ENCODE measurements at regions not wholly inside any gene's neighbourhood (a gene's known extent, or its start where the extent isn't known, plus 50 kb on each side); places are given as distances from the start of the nearest gene placed in this dataset.

GRCh38 chr2:142545036-142545435, 332.4 kb upstream of the KYNU start:
- DNase-seq (ENCODE audit: low spot score): peak; percentile 54
- no peaks in the 10 kb centered on the region for H3K27me3 ChIP-seq (replicated peaks; ENCODE audit: insufficient read depth, low read depth, low read length, poor library complexity)
- peaks cover 42% of the 10 kb centered on the region for H3K9me3 ChIP-seq (ENCODE audit: low read depth, low read length, poor library complexity, severe bottlenecking)
- H3K27ac ChIP-seq (ENCODE audit: low read depth, low read length, poor library complexity, severe bottlenecking): peak overlapping the region; percentile 98
- H3K4me1 ChIP-seq (ENCODE audit: insufficient read depth, low read length, poor library complexity, severe bottlenecking): peaks cover 50% of the 10 kb centered on the region
- intact Hi-C loops (cut with micrococcal nuclease; ENCODE audit: unreplicated experiment): no loop called here
- no peak for TF ChIP-seq EZH2 (IDR thresholded peaks at IDR 0.05; ENCODE audit: borderline replicate concordance, low read depth, low read length, poor library complexity, severe bottlenecking)
- CTCF ChIA-PET: no interaction called here
- BruUV-seq (replicated peaks): no TSS peak
- POLR2A ChIA-PET (ENCODE audit: low non-redundant PET): no interaction called here
- no peak overlapping the region for H3K4me3 ChIP-seq (ENCODE audit: low read depth, low read length, poor library complexity, severe bottlenecking)
- peaks cover 22% of the 10 kb centered on the region for H3K36me3 ChIP-seq (ENCODE audit: insufficient read depth, low read length, poor library complexity, severe bottlenecking)

GRCh38 chr2:142544173-142544572, 333.3 kb upstream of the KYNU start:
- no peak for TF ChIP-seq EZH2 (IDR thresholded peaks at IDR 0.05; ENCODE audit: borderline replicate concordance, low read depth, low read length, poor library complexity, severe bottlenecking)
- TF ChIP-seq, protein P1, sequence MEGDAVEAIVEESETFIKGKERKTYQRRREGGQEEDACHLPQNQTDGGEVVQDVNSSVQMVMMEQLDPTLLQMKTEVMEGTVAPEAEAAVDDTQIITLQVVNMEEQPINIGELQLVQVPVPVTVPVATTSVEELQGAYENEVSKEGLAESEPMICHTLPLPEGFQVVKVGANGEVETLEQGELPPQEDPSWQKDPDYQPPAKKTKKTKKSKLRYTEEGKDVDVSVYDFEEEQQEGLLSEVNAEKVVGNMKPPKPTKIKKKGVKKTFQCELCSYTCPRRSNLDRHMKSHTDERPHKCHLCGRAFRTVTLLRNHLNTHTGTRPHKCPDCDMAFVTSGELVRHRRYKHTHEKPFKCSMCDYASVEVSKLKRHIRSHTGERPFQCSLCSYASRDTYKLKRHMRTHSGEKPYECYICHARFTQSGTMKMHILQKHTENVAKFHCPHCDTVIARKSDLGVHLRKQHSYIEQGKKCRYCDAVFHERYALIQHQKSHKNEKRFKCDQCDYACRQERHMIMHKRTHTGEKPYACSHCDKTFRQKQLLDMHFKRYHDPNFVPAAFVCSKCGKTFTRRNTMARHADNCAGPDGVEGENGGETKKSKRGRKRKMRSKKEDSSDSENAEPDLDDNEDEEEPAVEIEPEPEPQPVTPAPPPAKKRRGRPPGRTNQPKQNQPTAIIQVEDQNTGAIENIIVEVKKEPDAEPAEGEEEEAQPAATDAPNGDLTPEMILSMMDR (conservative IDR thresholded peaks at IDR 0.05; ENCODE audit: low read depth, low read length): no peak
- Histone ChIP-seq H3K27me3 (replicated peaks; ENCODE audit: insufficient read depth, low read depth, low read length, poor library complexity) (no peaks in the 10 kb centered on the region), H3K9me3 (ENCODE audit: low read depth, low read length, poor library complexity, severe bottlenecking) (peaks cover 33% of the 10 kb centered on the region), H3K4me3 (ENCODE audit: low read depth, low read length, poor library complexity, severe bottlenecking) (no peak overlapping the region), H3K36me3 (ENCODE audit: insufficient read depth, low read length, poor library complexity, severe bottlenecking) (peaks cover 23% of the 10 kb centered on the region), H3K4me1 (ENCODE audit: insufficient read depth, low read length, poor library complexity, severe bottlenecking) (peaks cover 53% of the 10 kb centered on the region), H3K27ac (ENCODE audit: low read depth, low read length, poor library complexity, severe bottlenecking) (peak overlapping the region; percentile 98)
- CTCF ChIA-PET: no interaction called here
- DNase-seq (ENCODE audit: low spot score): no peak
- intact Hi-C loops (cut with micrococcal nuclease; ENCODE audit: unreplicated experiment): loop anchor here (5.0 kb wide), 2 partner anchors 377 to 1072 kb away; no protein-coding TSS in a partner anchor
- POLR2A ChIA-PET (ENCODE audit: low non-redundant PET): interaction anchor here (1.2 kb wide), 1 partner anchor 36 kb away, joined by 3 read pairs; no protein-coding TSS in a partner anchor
- BruUV-seq (replicated peaks): no TSS peak

DNA sequence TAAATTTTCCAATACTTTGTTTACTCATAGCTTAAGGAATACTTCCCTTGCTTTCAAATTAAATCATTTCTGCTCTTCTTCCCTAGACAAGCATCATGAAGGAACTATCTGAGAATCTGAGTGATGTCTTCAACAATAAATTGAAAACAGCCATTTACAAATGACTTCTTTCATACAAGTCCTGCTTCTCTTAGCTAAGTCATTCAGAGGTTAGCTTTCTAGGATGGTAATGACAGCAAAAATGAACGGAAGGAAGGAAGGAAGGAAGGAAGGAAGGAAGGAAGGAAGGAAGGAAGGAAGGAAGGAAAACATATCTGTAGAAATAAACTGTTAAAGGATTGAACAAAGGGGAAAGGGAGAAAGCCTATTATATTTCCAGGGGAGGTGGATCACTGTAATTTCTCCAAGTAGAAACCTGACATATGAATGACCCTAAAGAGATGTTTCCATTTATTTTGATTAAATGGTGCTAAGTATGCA, 335.0 kb upstream of the KYNU start:
- Histone ChIP-seq H3K4me3 (ENCODE audit: low read depth, low read length, poor library complexity, severe bottlenecking) (no peak overlapping the region), H3K27ac (ENCODE audit: low read depth, low read length, poor library complexity, severe bottlenecking) (peak overlapping the region; percentile 98), H3K9me3 (ENCODE audit: low read depth, low read length, poor library complexity, severe bottlenecking) (peaks cover 16% of the 10 kb centered on the region), H3K27me3 (replicated peaks; ENCODE audit: insufficient read depth, low read depth, low read length, poor library complexity) (no peaks in the 10 kb centered on the region), H3K4me1 (ENCODE audit: insufficient read depth, low read length, poor library complexity, severe bottlenecking) (peaks cover 53% of the 10 kb centered on the region), H3K36me3 (ENCODE audit: insufficient read depth, low read length, poor library complexity, severe bottlenecking) (peaks cover 15% of the 10 kb centered on the region)
- ChIA-PET POLR2A (ENCODE audit: low non-redundant PET) (interaction anchor here (0.6 kb wide), 1 partner anchor 364 kb away, joined by 3 read pairs; no protein-coding TSS in a partner anchor), CTCF (interaction anchor here (0.6 to 0.7 kb wide), 2 partner anchors 383 to 402 kb away, joined by 5 to 13 read pairs; no protein-coding TSS in a partner anchor)
- DNase-seq (ENCODE audit: low spot score): peak; percentile 92
- TF ChIP-seq EZH2 (IDR thresholded peaks at IDR 0.05; ENCODE audit: borderline replicate concordance, low read depth, low read length, poor library complexity, severe bottlenecking): no peak
- TF ChIP-seq, protein P1 (conservative IDR thresholded peaks at IDR 0.05; ENCODE audit: low read depth, low read length): no peak
- BruUV-seq (replicated peaks): no TSS peak
- intact Hi-C loops (cut with micrococcal nuclease; ENCODE audit: unreplicated experiment): loop anchor here (1.0 to 5.0 kb wide), 3 partner anchors 356 to 1070 kb away; no protein-coding TSS in a partner anchor

DNA sequence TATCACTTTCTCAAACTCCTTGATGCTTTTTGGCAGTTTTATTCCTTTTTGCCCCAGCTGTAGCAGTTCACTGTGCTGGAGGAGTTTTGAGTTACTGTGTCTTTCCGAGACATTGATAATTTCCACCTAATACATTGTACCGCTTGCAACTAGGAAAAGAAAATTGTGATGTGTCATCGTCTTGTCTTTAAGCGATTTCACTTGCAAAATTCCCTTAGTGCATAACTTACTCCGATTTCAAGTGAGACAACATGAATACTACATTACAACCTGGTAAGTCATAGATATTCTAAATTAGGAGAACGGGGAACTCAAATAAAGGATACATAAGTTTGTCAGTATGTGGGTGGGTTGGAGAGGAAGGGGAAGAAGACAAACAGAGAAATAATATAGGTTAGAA, 340.5 kb upstream of the KYNU start:
- peak overlapping the region; percentile 78 for H3K27ac ChIP-seq (ENCODE audit: low read depth, low read length, poor library complexity, severe bottlenecking)
- intact Hi-C loops (cut with micrococcal nuclease; ENCODE audit: unreplicated experiment): no loop called here
- POLR2A ChIA-PET (ENCODE audit: low non-redundant PET): interaction anchor here (0.6 kb wide), 1 partner anchor 34 kb away, joined by 3 read pairs; no protein-coding TSS in a partner anchor
- H3K9me3 ChIP-seq (ENCODE audit: low read depth, low read length, poor library complexity, severe bottlenecking): no peaks in the 10 kb centered on the region
- peaks cover 6% of the 10 kb centered on the region for H3K36me3 ChIP-seq (ENCODE audit: insufficient read depth, low read length, poor library complexity, severe bottlenecking)
- CTCF ChIA-PET: no interaction called here
- no peaks in the 10 kb centered on the region for H3K27me3 ChIP-seq (replicated peaks; ENCODE audit: insufficient read depth, low read depth, low read length, poor library complexity)
- BruUV-seq (replicated peaks): TSS peak; percentile 75
- DNase-seq (ENCODE audit: low spot score): peak; percentile 57
- H3K4me1 ChIP-seq (ENCODE audit: insufficient read depth, low read length, poor library complexity, severe bottlenecking): peaks cover 29% of the 10 kb centered on the region
- no peak for TF ChIP-seq EZH2 (IDR thresholded peaks at IDR 0.05; ENCODE audit: borderline replicate concordance, low read depth, low read length, poor library complexity, severe bottlenecking)
- H3K4me3 ChIP-seq (ENCODE audit: low read depth, low read length, poor library complexity, severe bottlenecking): peak overlapping the region; percentile 39
